ENCODE measurements at regions not wholly inside any gene's neighbourhood (a gene's known extent, or its start where the extent isn't known, plus 50 kb on each side); places are given as distances from the start of the nearest gene placed in this dataset.
A peak's percentile ranks its signal among the peaks of the same experiment; 100 is the strongest.

GRCh38 chr3:72384602-72385001 is 463.6 kb downstream of the SHQ1 start:
- DNase-seq: no peak

- no peak for DNase-seq
Observed at GRCh38 chr3:72383883-72384282, 464.4 kb downstream of the SHQ1 start.

DNA sequence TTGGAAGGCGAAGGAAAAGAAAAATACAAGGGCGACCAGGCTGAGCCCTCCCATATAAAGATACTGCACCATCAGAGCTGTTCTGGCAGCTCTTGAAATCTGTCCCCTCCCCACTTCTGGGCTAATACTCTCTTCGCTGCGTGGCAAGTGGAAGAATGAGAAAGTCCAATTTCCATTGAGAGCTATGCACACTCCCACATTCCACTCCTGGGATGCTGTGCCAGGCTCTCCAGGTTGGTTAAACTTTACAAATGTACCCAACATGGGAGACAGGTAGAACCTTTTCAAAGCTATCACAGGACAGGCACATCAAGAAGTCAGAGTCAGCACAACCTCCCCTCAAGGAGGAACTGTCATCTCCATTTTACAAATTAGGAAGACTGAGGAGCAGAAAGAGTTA is 465.0 kb downstream of the SHQ1 start:
- no peak for DNase-seq

DNA sequence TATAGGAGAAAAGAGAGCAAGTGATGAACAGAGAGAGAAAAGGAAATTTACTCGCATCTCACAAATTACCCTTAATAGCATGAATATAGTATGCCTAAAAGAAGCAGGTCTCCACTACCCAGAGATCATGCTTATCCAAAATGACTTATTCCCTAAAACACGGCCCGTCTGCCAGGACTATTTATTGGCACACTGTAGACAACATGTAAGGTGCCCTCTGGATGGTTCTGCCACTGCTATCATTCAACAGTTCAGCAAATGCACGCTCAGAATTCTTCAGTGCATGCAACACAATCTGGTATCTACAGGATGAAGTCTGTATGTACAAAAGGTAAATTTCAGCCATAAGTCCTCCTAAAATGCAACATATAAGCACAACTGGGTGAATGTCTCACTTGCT is 465.8 kb downstream of the SHQ1 start:
- DNase-seq: no peak

DNA sequence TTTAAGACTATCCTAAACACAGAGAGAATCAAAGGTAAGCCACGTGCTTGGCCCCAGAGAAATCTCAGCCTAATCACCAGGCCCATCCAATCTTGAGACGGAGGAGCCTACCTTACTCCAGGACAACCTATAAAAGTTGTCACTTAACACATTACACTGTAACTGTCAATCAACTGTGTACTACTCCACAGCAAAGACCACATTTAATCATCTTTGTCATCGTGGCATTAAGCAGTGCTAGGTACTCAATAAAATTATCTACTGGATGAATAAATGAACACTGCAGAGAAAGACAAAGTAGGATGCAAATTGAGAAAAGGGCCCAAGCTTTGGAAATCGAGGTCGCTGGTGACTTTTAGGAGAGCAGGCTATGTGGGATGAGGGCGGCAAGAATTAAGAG is 466.7 kb downstream of the SHQ1 start:
- DNase-seq: no peak

- DNase-seq: no peak
Observed at GRCh38 chr3:72380711-72381493, 467.3 kb downstream of the SHQ1 start.

GRCh38 chr3:72380193-72380592 is 468.1 kb downstream of the SHQ1 start:
- no peak for DNase-seq

GRCh38 chr3:72379500-72380187 is 468.6 kb downstream of the SHQ1 start:
- no peak for DNase-seq

DNA sequence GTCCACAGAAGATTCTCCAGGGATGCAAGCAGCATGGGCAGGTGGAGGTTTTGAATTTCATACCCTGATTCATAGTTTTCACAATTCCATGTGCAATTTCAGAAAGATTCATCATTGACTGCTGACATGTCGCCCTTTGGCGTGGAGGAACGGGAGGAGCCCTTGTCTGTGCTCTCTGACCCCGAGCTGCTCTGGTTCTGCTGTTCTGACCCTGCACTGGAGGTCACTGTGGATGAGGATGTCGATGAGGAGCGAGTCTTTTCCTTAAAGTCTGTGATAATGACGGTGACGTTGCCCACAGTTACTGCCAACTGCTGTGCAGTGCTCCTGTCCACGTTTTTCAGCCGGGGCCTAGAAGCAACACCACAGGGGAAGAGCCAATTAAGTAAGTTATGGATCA is 470.0 kb downstream of the SHQ1 start:
- no peak for DNase-seq

DNA sequence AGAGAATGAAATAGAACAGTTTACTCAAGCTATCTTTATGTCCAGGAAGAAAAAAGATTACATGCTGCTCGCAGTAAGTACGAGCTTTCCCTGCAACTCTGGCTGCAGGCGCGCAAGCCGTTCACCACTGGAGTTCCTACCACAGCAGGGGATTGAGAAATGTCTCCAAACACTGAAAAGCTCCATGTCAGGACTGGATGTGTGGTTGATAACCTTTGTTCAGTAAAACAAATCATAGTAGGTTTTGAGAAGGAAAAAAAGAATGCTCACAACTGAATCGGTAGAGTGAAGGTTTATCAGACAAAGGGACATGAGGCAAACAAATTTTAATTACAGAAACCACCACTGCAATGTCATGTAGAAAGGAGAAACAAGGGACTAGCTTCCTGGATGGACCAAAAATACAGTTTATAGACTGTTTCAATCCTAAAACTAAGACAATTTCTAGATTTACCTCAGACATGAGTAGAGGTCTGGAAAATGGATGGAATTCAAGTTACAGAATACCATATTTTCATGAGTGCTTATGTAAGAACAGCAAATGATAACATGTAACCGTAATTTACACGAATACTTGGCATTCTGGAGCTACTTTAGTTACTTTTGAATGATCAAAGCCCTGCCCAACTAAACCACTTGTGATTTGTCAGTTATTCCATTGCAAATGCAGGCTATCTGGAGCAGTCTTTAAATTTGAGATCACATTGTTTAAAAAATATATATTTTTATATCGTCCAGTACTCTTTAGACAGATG is 471.1 kb downstream of the SHQ1 start:
- DNase-seq: no peak

GRCh38 chr3:72375237-72376076 is 472.8 kb downstream of the SHQ1 start:
- DNase-seq: peak; percentile 78

- DNase-seq: no peak
Observed at GRCh38 chr3:72373139-72373538, 475.1 kb downstream of the SHQ1 start.

GRCh38 chr3:72372161-72372560 is 476.1 kb downstream of the SHQ1 start:
- no peak for DNase-seq

GRCh38 chr3:72371431-72371830 is 476.8 kb downstream of the SHQ1 start:
- no peak for DNase-seq

GRCh38 chr3:72370947-72371346 is 477.3 kb downstream of the SHQ1 start:
- no peak for DNase-seq

DNA sequence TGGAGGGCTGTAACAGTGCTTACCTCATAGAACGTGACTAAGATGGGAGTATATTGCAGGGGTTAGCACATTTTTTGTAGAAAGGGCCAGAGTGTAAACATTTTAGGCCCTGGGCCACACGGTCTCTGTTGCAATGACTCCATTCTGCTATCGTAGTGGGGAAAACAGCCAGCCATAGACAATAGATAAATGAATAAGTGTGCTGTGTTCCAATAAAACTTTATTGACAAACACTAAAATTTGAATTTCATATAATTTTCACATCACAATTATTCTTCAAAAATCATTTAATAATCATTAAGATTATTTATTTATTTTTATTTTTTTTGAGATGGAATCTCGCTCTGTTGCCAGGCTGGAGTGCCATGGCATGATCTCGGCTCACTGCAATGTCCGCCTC is 478.6 kb downstream of the SHQ1 start:
- DNase-seq: no peak

DNA sequence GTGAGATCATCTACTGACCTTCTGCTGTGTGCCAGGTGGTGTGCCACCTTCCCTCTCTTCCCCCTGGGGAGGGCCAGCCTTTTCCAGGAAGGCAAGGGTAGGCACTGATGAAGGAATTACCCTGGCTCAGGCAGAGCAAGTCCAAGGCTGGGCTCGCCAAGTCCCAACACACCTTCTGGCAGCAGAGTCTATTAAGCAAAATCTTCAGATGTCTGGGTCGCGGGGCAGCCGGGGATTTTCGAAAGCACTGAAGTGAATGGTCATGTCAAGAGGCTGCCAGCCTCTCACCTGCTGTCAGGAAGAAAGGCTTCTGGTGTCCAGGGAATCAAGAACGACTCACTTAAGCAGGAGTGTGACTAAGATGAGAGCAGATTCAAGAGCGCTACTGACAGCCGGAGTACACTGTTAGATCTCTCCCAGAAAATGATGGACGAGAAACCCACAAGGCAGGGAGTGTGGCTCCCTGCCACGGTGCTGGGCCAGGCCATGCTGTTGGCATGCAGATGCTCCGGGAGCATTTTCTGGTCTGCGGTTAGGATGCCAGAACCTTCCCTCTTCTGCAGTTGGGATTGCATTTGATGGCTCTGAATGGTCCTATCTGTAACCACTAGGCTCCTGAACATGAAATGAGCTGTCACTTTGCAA is 479.8 kb downstream of the SHQ1 start:
- no peak for DNase-seq

DNA sequence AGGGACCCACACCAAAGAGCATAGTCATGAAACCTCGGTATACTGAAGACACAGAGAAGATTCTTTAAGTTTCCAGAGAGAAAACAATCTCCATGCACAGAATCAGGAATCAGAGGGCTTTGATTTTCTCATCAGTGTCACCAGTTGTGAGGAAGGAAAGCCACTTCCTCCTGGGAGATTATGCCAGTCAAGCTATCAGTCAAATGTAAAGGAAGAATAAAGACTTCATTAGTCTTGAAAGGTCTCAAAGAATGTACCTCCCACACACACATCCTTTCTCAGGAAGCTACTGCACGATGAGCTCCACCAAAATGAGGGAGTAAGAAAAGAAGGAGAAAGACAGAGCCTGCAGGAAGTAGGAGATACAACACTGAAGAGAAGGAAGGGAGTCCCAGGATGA is 486.3 kb downstream of the SHQ1 start:
- DNase-seq: no peak

GRCh38 chr3:72359743-72360142 is 488.5 kb downstream of the SHQ1 start:
- no peak for DNase-seq

DNA sequence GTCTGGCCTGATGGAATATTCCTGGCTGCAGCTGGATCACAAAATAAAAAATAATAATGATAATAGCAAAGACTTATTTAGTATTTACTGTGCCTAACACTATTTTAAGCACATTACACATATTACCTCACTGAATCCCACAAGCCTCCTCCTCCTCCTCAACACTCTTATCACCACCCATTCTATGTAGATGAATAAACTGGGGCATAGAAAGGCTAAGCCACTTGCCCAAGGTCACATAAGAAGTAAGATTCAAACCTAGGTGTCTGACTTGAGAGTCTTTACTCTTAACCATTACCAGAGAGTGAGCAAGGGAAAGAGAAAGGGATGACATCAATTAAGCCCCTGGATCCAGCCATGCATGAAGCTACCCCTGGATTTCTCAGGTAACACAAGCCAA is 493.1 kb downstream of the SHQ1 start:
- no peak for DNase-seq

DNA sequence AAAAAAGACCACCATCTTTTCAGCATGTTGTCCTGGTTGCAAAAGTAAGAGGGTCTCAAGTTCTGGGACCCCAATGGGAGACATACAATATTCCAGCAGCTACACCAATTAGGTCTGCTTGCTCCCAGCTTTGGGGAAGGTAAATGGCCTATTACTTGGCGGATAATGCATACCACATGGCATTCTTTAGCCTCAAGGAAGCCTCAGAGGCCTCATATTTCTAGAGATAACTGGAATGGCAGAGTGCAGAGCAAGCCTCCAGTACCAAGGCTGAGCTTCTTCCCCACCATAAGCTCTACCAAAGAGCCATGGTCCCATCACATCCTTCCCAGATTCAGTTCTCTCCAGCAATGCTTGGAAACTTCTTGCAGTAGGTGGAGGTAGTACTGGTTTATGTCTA is 493.8 kb downstream of the SHQ1 start:
- no peak for DNase-seq

All from activated effector memory CD4-positive, alpha-beta T cell treated with anti-CD3 and anti-CD28 coated beads, Interleukin-2, amount 50 U/mL, for 16 hours (primary cell).